NCI-H748 (cell line): ENCODE measurements at regions not wholly inside any gene's neighbourhood (a gene's known extent, or its start where the extent isn't known, plus 50 kb on each side); places are given as distances from the start of the nearest gene placed in this dataset.
"Not testable (repeated sequence)": the region's sequence is repeated elsewhere in the genome, so short reads cannot be mapped to it uniquely, and the experiment has no call there.

Experiments used
- DNase-seq: peaks from one replicate; lab custom pipeline; 2025; ENCODE audit not compliant: unreplicated experiment; lab: John Stamatoyannopoulos, UW

GRCh38 chr10:31123946-31124345, 92.3 kb upstream of the ZNF438 start:
- no peak for DNase-seq

GRCh38 chr10:31124852-31125251, 93.2 kb upstream of the ZNF438 start:
- no peak for DNase-seq

- DNase-seq: no peak
Measured at GRCh38 chr10:31125789-31126188, 94.1 kb upstream of the ZNF438 start.

DNA sequence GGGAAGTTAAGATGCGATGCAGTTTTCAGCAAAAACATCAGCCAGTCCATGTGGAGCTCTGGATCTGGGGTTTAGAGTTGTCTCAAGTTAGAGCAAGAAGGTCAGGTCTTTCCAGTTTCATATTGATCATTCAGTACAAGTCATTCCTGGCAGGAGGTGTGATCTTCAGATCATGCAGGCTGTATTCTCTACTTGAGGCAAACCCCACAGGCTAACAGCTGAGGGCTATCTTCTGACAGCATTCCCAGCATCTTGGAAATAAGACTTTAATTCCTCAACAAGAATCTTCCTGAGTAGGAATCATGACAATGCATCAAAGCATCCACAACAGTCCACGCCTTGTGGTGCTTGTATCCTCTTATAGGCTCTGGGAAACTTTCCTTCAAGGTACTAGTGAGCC, 94.9 kb upstream of the ZNF438 start:
- DNase-seq: no peak

- no peak for DNase-seq
Measured at GRCh38 chr10:31128536-31128935, 96.9 kb upstream of the ZNF438 start.

GRCh38 chr10:31129271-31129670, 97.6 kb upstream of the ZNF438 start:
- DNase-seq: peak; percentile 7

GRCh38 chr10:31129880-31130405, 98.3 kb upstream of the ZNF438 start:
- no peak for DNase-seq

DNA sequence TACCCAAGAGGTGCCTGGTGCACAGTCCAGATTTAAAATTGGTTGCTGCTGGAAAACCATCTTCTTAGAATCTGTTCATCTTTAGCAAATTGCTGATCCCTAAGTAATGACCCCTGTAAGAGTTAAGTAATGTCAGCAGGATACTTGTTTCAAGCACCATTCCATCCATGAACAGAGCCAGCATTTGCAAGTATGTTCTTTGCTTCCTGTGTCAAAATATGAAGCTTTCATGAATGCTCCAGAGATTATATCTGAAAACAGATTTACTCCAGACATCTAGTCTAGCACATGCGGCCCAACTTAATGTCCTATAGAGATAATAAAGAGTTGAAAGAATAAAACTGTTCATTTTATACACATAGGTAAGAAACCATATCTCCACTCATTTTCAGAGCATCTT, 98.7 kb upstream of the ZNF438 start:
- DNase-seq: no peak

GRCh38 chr10:31131251-31131650, 99.6 kb upstream of the ZNF438 start:
- no peak for DNase-seq

GRCh38 chr10:31132681-31133244, 101.1 kb upstream of the ZNF438 start:
- no peak for DNase-seq

GRCh38 chr10:31133251-31133791, 101.7 kb upstream of the ZNF438 start:
- peak; percentile 24 for DNase-seq

GRCh38 chr10:31133792-31134310, 102.2 kb upstream of the ZNF438 start:
- peak; percentile 83 for DNase-seq

DNA sequence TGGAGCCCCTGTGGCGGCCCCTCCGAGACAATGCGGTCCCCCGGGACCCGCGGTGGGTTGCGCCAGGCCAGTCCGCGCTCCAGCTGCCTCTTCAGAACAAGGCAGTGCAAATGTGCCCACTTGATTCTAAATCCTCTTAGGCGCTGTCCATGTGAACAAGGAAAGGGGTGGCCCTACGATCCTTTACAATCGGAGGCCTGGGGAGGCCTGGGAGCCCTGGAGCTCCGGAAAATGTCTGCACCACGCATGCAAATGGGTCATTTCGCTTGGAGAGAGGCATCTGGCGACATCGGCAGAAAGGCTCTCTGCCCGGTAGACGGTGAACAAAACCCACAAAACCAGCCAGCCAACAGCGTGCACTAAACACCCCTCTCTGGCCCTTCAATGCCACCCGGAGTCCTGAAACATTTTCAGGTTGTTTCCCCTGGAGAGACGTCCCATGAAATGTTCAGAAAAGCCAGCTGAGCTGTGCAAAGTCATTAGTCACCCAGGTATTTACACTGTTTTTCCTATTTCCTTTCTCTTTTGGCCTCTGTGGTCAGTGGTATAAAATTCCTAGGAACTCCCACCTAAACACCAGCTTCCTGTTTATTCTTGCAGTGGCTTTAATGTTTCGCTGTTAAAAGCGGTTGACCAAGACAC, 102.8 kb upstream of the ZNF438 start:
- peak; percentile 73 for DNase-seq

DNA sequence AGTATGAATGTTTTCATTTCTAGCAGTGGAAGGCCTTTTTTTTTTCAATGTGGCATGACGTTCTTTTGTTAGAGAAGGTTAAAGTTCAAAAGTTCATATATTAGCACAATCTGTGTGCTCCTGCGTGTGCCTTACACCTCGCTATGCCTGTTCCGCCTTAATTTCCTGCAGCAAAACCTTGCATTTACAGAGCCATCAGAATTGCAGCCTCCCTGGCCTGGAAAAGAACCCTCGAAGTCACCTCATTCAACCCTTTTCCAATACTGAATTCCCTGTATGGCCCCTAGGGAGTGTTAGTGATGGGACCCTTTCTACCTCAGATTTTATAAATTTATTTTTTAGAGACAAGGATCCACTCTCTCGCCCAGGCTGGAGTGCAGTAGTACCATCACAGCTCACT, 103.5 kb upstream of the ZNF438 start:
- no peak for DNase-seq

- not testable (repeated sequence) for DNase-seq
Measured at GRCh38 chr10:31135791-31136190, 104.1 kb upstream of the ZNF438 start.

DNA sequence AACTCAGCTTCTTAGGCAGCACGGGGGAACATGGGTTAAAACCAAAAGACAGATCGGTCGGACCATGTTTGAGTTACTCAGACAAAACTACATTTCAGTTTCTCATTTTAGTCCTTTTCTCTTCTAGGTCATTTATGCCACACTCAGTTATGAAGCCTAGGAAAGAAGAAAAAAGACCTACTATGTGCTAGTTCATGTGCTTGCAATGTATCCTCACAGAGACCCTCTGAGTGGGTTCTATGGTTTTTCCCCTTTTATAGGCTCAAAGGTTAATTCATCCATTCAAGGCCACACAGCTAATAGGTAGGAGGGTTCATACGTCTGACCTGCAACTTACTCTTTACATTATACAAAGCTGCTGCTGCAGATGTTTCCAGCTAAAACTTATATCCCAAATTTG, 104.7 kb upstream of the ZNF438 start:
- no peak for DNase-seq

DNA sequence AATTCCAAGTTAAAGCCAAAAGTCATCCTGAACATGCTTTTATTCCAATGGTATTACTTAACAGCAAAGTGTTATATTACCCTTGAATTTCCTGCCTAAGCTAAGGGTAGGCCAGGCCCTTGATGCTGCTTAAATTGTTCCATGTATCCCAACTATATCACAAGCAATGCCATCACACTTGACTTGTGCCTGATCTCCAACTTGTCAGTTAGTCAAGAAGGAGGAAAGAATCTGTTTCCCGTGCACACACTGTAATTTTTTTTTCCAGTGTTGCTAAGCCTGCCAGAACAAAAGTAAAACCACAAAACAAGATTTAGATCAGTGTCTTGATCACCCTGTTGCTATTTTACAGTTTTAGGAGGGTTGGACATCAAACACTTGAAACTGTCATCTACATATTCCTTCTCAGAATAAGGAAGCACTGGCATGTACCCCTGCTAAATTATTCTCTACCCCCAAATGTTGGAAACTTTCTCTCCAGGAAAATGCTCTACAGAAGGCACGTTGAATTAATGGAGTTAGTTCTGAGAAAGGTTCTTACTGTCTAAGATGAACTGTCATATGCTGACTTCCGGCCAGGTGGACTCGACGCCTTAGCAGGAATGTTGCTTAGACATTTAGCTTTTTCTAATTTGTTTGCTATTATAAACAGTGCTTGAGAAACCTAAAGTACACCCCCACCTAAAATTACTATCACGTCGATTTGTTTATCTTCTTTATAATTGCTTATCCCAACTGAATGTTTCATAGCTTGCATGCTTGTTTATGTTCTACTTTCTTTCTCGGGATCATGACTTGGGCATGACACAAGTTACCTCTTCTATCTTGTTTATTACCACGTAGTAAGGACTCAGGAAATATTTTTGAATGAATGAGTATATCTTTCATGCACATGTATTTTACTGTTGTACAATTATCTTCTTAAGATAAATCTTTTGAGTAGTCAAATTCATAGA, 105.5 kb upstream of the ZNF438 start:
- no peak for DNase-seq

- DNase-seq: no peak
Measured at GRCh38 chr10:31138026-31138553, 106.4 kb upstream of the ZNF438 start.

GRCh38 chr10:31139497-31139896, 107.8 kb upstream of the ZNF438 start:
- no peak for DNase-seq

DNA sequence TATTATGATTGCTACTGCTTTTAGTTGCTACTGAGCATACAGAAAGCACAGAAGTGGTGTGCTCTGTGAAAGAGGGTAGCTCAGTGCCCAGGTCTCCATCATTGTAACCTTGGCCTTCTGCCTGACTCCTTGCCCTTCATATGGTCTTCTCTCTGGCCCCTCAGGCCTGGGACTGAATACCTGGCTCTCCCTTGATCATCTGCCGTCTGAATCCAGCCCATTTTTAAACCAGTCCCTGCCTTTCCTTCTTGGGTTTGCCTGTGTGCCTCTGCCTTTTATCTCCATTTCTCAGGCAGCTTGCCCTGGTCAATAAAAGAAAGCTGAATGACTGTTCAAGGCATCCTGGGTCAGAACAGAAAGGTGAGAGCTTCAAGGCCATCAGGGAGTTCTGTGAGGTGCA, 109.1 kb upstream of the ZNF438 start:
- DNase-seq: no peak

DNA sequence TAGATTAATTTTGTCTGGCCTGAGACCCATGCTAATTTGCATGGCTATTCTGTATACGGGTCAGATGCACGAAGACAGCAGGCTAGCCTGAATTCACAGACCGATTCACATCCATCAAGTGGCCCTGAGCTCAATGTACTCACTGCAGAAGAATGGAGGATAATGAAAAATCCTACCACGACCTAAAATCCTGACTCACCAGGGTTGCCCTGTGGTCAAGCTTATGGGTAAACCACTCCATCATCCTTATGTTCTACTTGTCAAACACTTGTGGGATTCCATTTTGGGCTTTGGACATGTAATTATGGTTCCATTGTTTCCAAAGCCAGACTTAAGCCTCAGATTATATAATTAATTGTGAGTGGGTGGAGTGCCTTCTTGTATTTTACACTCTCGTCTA, 110.4 kb upstream of the ZNF438 start:
- DNase-seq: no peak
